K562 (cell line): ENCODE measurements at regions not wholly inside any gene's neighbourhood (a gene's known extent, or its start where the extent isn't known, plus 50 kb on each side); places are given as distances from the start of the nearest gene placed in this dataset.

Source experiments
- CREB1 ChIP-seq, 2 experiments: sonication (generic) in 1 of 2; formaldehyde crosslinking in 1 of 2; IDR thresholded peaks; 2 replicates each; pipeline versions ENCODE4 v1.6.1 to v1.8.0; 2012 to 2022; ENCODE audit warnings: inconsistent platforms in 1 of 2, mild to moderate bottlenecking in 1 of 2, missing genetic modification reagents in 1 of 2, moderate library complexity in 1 of 2
- ESRRA ChIP-seq: fragments of 450-650 bp; IDR thresholded peaks from 2 replicates; pipeline ENCODE4 v1.6.1; 2014; ENCODE audit warnings: low read depth, mild to moderate bottlenecking, moderate library complexity, borderline replicate concordance
- EZH2 ChIP-seq: IDR thresholded peaks from 2 replicates; pipeline ENCODE4 v1.6.1; 2012; ENCODE audit warnings: low read depth, mild to moderate bottlenecking, inconsistent platforms, low read length, borderline replicate concordance
- NFXL1 ChIP-seq: fragments of 450-650 bp; formaldehyde crosslinking; IDR thresholded peaks from 2 replicates; pipeline ENCODE4 v1.4.0; 2021; ENCODE audit warnings: mild to moderate bottlenecking
- PCBP1 ChIP-seq: fragments of 200-400 bp; formaldehyde crosslinking; IDR thresholded peaks from 2 replicates; pipeline ENCODE4 v1.6.1; 2018; ENCODE audit warnings: mild to moderate bottlenecking, low read depth, low read length; ENCODE audit not compliant: poor library complexity, severe bottlenecking
- POLR2AphosphoS5 ChIP-seq: IDR thresholded peaks from 2 replicates; pipeline ENCODE4 v1.6.1; 2011; ENCODE audit warnings: mild to moderate bottlenecking, low read depth, low read length, moderate library complexity; ENCODE audit not compliant: control insufficient read depth, insufficient read depth
- RAD21 ChIP-seq, 2 experiments: fragments of 250-450 bp in 1 of 2; fragments of 450-650 bp in 1 of 2; sonication (Bioruptor Pico) in 1 of 2; formaldehyde crosslinking in 1 of 2; IDR thresholded peaks in 1 of 2; conservative IDR thresholded peaks in 1 of 2; 2 replicates each; pipeline versions ENCODE4 v1.4.0 to v1.8.0; 2020 to 2022; ENCODE audit warnings: mild to moderate bottlenecking in 2 of 2, moderate library complexity in 1 of 2
- SREBF2 ChIP-seq: sonication (generic); formaldehyde crosslinking; IDR thresholded peaks from 2 replicates; pipeline ENCODE4 v1.4.0; 2020; ENCODE audit warnings: mild to moderate bottlenecking, missing genetic modification reagents
- STAT5B ChIP-seq: fragments of 250-450 bp; sonication (Bioruptor Pico); IDR thresholded peaks from 2 replicates; pipeline ENCODE4 v1.8.0; 2021; ENCODE audit warnings: mild to moderate bottlenecking, inconsistent platforms
- TBL1XR1 ChIP-seq, 2 experiments: IDR thresholded peaks; 2 replicates each; pipeline ENCODE4 v1.6.1; 2012; ENCODE audit warnings: improper control_type of control experiment in 2 of 2, low read length in 2 of 2, mild to moderate bottlenecking in 1 of 2
- USF2 ChIP-seq: sonication (generic); formaldehyde crosslinking; IDR thresholded peaks from 2 replicates; pipeline ENCODE4 v1.5.0; 2020; ENCODE audit warnings: missing genetic modification reagents
- ZNF282 ChIP-seq: sonication (generic); formaldehyde crosslinking; IDR thresholded peaks from 2 replicates; pipeline ENCODE4 v1.8.1; 2023; ENCODE audit warnings: missing genetic modification reagents
- ZNF318 ChIP-seq, 2 experiments: fragments of 450-650 bp; IDR thresholded peaks; 2 replicates each; pipeline ENCODE4 v1.6.1; 2016; ENCODE audit warnings: mild to moderate bottlenecking in 2 of 2, borderline replicate concordance in 1 of 2, low read depth in 1 of 2, moderate library complexity in 1 of 2
- ZZZ3 ChIP-seq: fragments of 450-650 bp; IDR thresholded peaks from 2 replicates; pipeline ENCODE4 v1.6.1; 2016; ENCODE audit warnings: antibody characterized with exemption, mild to moderate bottlenecking, moderate library complexity

- TF ChIP-seq TBL1XR1 (IDR thresholded peaks at IDR 0.05; ENCODE audit: low read length in 2 of 2) (no peak), ZNF318 (IDR thresholded peaks at IDR 0.05; ENCODE audit: borderline replicate concordance in 1 of 2, low read depth in 1 of 2) (no peak), USF2 (CRISPR knock-in tag) (no peak), POLR2AphosphoS5 (no peak), SREBF2 (CRISPR knock-in tag) (no peak), ESRRA (no peak), STAT5B (CRISPR knock-in tag) (no peak), ZNF282 (CRISPR knock-in tag) (no peak), RAD21 (CRISPR knock-in tag; conservative IDR thresholded peaks at IDR 0.05 in 1 of 2, IDR thresholded peaks at IDR 0.05 in 1 of 2) (no peak), PCBP1 (no peak), CREB1 (IDR thresholded peaks at IDR 0.05) (no peak), CREB1 (CRISPR knock-in tag; IDR thresholded peaks at IDR 0.05) (no peak), ZZZ3 (no peak), NFXL1 (CRISPR knock-in tag) (no peak), EZH2 (no peak)
These were observed 90.0 kb upstream of the TNP1 start for GRCh38 chr2:216949700-216950413.
